Ascending aorta (tissue), 2 donors: ENCODE measurements at regions not wholly inside any gene's neighbourhood (a gene's known extent, or its start where the extent isn't known, plus 50 kb on each side); places are given as distances from the start of the nearest gene placed in this dataset.

Experiments used
- DNase-seq, 2 donors: peaks; one replicate each; pipeline ENCODE4 v3.0.0-alpha.2; 2019; ENCODE audit warnings: low spot score in 2 of 2
- H3K27ac ChIP-seq, 2 donors: fragments of 200-600 bp; sonication (generic); one replicate each; pipeline ENCODE4 v1.5.1; 2016 to 2017; ENCODE audit warnings: mild to moderate bottlenecking in 1 of 2
- H3K27me3 ChIP-seq: fragments of 200-600 bp; sonication (generic); one replicate; pipeline ENCODE4 v1.5.1; 2017
- H3K36me3 ChIP-seq, 2 donors: fragments of 200-600 bp; sonication (generic); one replicate each; pipeline ENCODE4 v1.5.1; 2016
- H3K4me1 ChIP-seq, 2 donors: fragments of 200-600 bp; sonication (generic); one replicate each; pipeline ENCODE4 v1.5.1; 2016 to 2017; ENCODE audit warnings: mild to moderate bottlenecking in 1 of 2
- H3K4me3 ChIP-seq, 2 donors: fragments of 200-600 bp; sonication (generic); one replicate each; pipeline ENCODE4 v1.5.1; 2016 to 2017; ENCODE audit warnings: mild to moderate bottlenecking in 1 of 2
- H3K9me3 ChIP-seq, 2 donors: fragments of 200-600 bp; sonication (generic); one replicate each; pipeline ENCODE4 v1.5.1; 2016
- intact Hi-C: fragments of 100-400 bp; cut with DNase I; formaldehyde crosslinking; loops from one replicate; pipeline ENCODE4 v1.15.1; 2023
- TF ChIP-seq, protein P1 (sequence below), 3 experiments: fragments of 200-600 bp in 2 of 3; fragments of 450-650 bp in 1 of 3; sonication (generic) in 2 of 3; IDR thresholded peaks; one replicate each; pipeline ENCODE4 v1.5.1; 2016 to 2019; ENCODE audit warnings: antibody characterized with exemption in 3 of 3, mild to moderate bottlenecking in 1 of 3, moderate library complexity in 1 of 3

DNA sequence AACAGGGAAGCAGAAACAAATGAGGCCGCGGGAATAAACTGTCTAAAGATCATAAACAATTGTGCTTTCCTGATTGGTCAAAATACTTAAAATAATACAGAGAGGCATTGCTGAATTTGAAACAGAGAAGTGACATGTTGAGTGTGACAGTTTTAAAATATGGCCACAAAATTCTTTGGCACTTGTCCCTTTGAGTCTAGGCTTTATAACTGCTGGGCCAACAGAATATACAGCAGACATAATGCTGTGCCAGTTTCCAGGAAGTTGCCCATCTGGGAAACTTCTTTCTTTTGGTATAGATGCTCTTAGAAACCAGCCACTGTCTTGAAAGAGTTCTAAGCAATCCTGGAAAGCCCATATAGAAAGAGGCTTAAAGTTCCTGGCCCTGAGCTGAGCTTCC, 668.4 kb downstream of the CENPC start:
- TF ChIP-seq, protein P1, sequence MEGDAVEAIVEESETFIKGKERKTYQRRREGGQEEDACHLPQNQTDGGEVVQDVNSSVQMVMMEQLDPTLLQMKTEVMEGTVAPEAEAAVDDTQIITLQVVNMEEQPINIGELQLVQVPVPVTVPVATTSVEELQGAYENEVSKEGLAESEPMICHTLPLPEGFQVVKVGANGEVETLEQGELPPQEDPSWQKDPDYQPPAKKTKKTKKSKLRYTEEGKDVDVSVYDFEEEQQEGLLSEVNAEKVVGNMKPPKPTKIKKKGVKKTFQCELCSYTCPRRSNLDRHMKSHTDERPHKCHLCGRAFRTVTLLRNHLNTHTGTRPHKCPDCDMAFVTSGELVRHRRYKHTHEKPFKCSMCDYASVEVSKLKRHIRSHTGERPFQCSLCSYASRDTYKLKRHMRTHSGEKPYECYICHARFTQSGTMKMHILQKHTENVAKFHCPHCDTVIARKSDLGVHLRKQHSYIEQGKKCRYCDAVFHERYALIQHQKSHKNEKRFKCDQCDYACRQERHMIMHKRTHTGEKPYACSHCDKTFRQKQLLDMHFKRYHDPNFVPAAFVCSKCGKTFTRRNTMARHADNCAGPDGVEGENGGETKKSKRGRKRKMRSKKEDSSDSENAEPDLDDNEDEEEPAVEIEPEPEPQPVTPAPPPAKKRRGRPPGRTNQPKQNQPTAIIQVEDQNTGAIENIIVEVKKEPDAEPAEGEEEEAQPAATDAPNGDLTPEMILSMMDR (IDR thresholded peaks at IDR 0.05), result no peak

DNA sequence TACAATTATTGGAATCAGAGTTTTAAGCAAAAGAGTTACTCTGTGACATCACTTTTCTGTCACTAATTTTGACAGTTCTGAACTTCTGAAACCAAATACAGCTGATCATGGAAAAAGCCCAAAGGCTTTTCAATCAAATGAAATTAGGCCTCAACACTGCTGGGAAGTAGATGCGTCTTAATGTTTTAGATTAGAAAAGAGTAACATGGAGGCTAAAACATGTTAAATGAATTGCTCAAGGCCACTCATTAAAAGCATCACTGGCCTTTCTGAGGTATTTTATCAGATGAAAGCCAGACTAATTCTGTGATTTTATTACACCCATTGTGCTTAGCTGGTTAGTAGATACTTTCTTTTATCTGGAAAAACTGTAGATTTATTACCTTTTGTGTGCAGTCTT, 672.6 kb downstream of the CENPC start:
- TF ChIP-seq, protein P1 (IDR thresholded peaks at IDR 0.05), result no peak
- Histone ChIP-seq H3K4me3 (no peak overlapping the region), H3K27me3 (no peaks in the 10 kb centered on the region), H3K4me1 (no peaks in the 10 kb centered on the region), H3K9me3 (no peaks in the 10 kb centered on the region), H3K36me3 (no peaks in the 10 kb centered on the region), H3K27ac (no peak overlapping the region)
- DNase-seq, result no peak
- intact Hi-C loops, result no loop called here

More for the DNA sequence above, 668.4 kb downstream of the CENPC start:
- no peaks in the 10 kb centered on the region for H3K9me3 ChIP-seq
- no peak overlapping the region for H3K27ac ChIP-seq
- intact Hi-C loops, result no loop called here
- H3K4me1 ChIP-seq, result no peaks in the 10 kb centered on the region
- H3K4me3 ChIP-seq, result no peak overlapping the region
- H3K27me3 ChIP-seq, result no peaks in the 10 kb centered on the region
- DNase-seq, result no peak
- no peaks in the 10 kb centered on the region for H3K36me3 ChIP-seq

DNA sequence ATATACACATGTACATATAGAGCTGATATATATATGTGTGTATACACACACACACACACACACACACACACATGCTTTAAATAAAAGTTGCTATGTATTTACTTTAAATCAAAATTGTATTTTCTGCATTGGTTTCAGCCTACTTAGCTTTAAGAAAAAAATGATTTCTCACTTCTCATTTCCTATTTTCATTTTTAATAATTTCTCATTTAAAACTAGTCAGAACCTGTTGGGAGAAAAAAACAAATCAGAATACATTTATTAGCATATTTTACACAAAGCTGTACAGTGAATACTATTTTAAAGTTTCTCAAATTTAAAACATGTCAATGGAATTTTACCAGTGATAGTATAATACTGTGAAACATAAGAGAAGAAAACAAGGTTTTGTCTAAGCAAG, 681.8 kb downstream of the CENPC start:
- intact Hi-C loops, result no loop called here
- no peak for DNase-seq
- TF ChIP-seq, protein P1 (IDR thresholded peaks at IDR 0.05), result no peak
- H3K27ac ChIP-seq, result no peak overlapping the region
- H3K4me1 ChIP-seq, result no peaks in the 10 kb centered on the region
- no peaks in the 10 kb centered on the region for H3K27me3 ChIP-seq
- no peak overlapping the region for H3K4me3 ChIP-seq
- H3K36me3 ChIP-seq, result no peaks in the 10 kb centered on the region
- H3K9me3 ChIP-seq, result no peaks in the 10 kb centered on the region

DNA sequence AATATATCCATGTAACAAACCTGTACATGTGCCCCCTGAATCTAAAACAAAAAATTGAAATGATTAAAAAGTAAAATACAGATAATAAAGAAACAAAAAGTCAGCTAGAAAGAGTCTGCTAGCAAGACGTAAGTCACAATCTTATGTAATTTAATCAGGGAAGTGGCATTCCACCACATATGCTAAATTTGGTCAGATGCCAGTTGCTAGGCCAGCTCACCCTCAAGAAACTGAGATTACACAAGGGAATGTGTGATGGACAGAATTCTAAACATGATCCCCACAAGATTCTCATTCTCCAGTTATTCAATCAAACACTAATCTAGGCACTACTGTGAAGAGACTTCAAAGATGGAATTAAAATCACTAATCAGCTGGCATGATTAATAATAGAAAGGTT, 689.3 kb downstream of the CENPC start:
- intact Hi-C loops, result no loop called here
- TF ChIP-seq, protein P1 (IDR thresholded peaks at IDR 0.05), result no peak
- Histone ChIP-seq H3K4me3 (no peak overlapping the region), H3K36me3 (no peaks in the 10 kb centered on the region), H3K27ac (no peak overlapping the region), H3K9me3 (no peaks in the 10 kb centered on the region), H3K27me3 (no peaks in the 10 kb centered on the region), H3K4me1 (no peaks in the 10 kb centered on the region)
- DNase-seq, result no peak

DNA sequence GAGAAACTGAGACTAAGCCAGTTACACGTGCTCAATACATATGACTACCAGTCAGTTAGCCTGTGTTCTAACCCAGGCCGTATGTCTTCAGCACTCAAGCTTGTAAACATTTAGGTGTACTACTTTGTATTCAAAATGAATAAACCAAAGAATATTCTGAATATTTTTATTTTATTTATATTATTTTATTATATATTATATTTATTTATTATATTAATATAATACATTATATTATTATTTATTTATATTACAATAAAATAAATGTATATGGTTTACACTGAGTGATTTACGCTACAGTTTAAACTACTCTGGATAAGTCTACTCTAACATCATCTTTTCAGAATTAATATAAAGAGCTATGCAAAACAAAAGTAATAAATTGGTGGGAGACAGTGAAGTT, 691.5 kb downstream of the CENPC start:
- no peak overlapping the region for H3K4me3 ChIP-seq
- intact Hi-C loops, result no loop called here
- H3K27me3 ChIP-seq, result no peaks in the 10 kb centered on the region
- H3K4me1 ChIP-seq, result no peaks in the 10 kb centered on the region
- TF ChIP-seq, protein P1 (IDR thresholded peaks at IDR 0.05), result no peak
- H3K9me3 ChIP-seq, result no peaks in the 10 kb centered on the region
- no peak overlapping the region for H3K27ac ChIP-seq
- DNase-seq, result no peak
- H3K36me3 ChIP-seq, result no peaks in the 10 kb centered on the region

DNA sequence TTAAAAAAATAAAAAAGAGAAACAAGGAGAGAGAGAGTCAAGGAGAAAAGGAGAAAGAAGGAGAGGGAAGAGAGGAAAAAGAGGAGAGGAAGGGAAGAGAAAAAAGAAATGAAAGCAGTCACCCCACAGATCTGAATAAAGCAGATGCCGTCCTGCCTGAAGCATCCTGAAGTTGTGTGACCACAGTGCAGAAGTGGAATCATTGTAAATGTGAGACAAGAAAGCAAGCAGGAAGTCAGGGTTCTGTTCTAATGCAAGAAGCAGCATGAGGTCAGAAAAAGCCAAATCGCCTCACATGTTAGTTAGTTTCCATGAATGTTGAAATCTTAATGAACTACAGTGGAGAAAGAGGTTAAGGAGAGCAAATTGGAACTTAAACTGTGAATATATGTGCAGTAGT, 692.5 kb downstream of the CENPC start:
- H3K4me1 ChIP-seq, result no peaks in the 10 kb centered on the region
- TF ChIP-seq, protein P1 (IDR thresholded peaks at IDR 0.05), result no peak
- no peak for DNase-seq
- intact Hi-C loops, result no loop called here
- H3K4me3 ChIP-seq, result no peak overlapping the region
- no peaks in the 10 kb centered on the region for H3K9me3 ChIP-seq
- H3K27ac ChIP-seq, result no peak overlapping the region
- H3K27me3 ChIP-seq, result no peaks in the 10 kb centered on the region
- H3K36me3 ChIP-seq, result no peaks in the 10 kb centered on the region
